H1 (cell line): ENCODE measurements at regions not wholly inside any gene's neighbourhood (a gene's known extent, or its start where the extent isn't known, plus 50 kb on each side); places are given as distances from the start of the nearest gene placed in this dataset.

Source experiments
- CTCF ChIA-PET: fragments of 300-600 bp; sonication (Branson Sonifier 250); formaldehyde crosslinking; loops from one replicate; lab custom pipeline; 2021; ENCODE audit not compliant: partially characterized antibody; lab: Charles Lee
- POLR2A ChIA-PET: fragments of 300-600 bp; sonication (Branson Sonifier 250); formaldehyde crosslinking; loops from one replicate; lab custom pipeline; 2021; ENCODE audit warnings: inconsistent platforms; ENCODE audit not compliant: partially characterized antibody; lab: Charles Lee
- DNase-seq, 2 experiments: peaks; one replicate each; pipeline versions ENCODE4 v3.0.0 to v3.0.0-alpha.2; 2010 to 2022; ENCODE audit warnings: low spot score in 2 of 2, low read depth in 1 of 2, mixed read lengths in 1 of 2
- FAIRE-seq: peaks from 2 replicates; lab custom pipeline; 2011; peaks lifted over from hg19 to GRCh38; lab: Jason Lieb, UNC
- H2AFZ ChIP-seq: 2 replicates; pipeline ENCODE4 v1.8.1; 2012; ENCODE audit warnings: low read length, inconsistent platforms
- H2AK5ac ChIP-seq: 2 replicates; pipeline ENCODE4 v1.6.1; 2013; ENCODE audit warnings: low read depth, low read length
- H2BK120ac ChIP-seq: replicated peaks from 2 replicates; pipeline ENCODE3; 2013; ENCODE audit warnings: low read depth, low read length, inconsistent platforms
- H2BK12ac ChIP-seq: 2 replicates; pipeline ENCODE4 v1.6.1; 2013; ENCODE audit warnings: low read depth, low read length
- H2BK15ac ChIP-seq: 2 replicates; pipeline ENCODE4 v1.6.1; 2013; ENCODE audit warnings: low read length
- H2BK20ac ChIP-seq: 2 replicates; pipeline ENCODE4 v1.6.1; 2013; ENCODE audit warnings: low read length
- H2BK5ac ChIP-seq: 2 replicates; pipeline ENCODE4 v1.6.1; 2013; ENCODE audit warnings: low read depth, low read length
- H3K14ac ChIP-seq: 2 replicates; pipeline ENCODE4 v1.6.1; 2013; ENCODE audit warnings: inconsistent platforms; ENCODE audit not compliant: insufficient read length
- H3K18ac ChIP-seq: 2 replicates; pipeline ENCODE4 v1.6.1; 2013; ENCODE audit warnings: low read length; ENCODE audit errors: extremely low read depth
- H3K23ac ChIP-seq: 2 replicates; pipeline ENCODE4 v1.6.1; 2013; ENCODE audit warnings: inconsistent platforms; ENCODE audit not compliant: insufficient read length
- H3K23me2 ChIP-seq: 2 replicates; pipeline ENCODE4 v1.6.1; 2013; ENCODE audit warnings: low read depth, low read length
- H3K27ac ChIP-seq: 2 replicates; pipeline ENCODE4 v1.6.1; 2011; ENCODE audit warnings: low read depth, low read length, inconsistent platforms
- H3K27me3 ChIP-seq, 4 experiments: replicated peaks in 1 of 4; 1 replicate in 1 of 4; 2 replicates in 3 of 4; pipeline versions ENCODE4 v1.6.1 to v1.8.1; 2011 to 2013; ENCODE audit warnings: low read length in 3 of 4, mild to moderate bottlenecking in 3 of 4, inconsistent platforms in 2 of 4, mixed read lengths in 2 of 4, moderate library complexity in 1 of 4; ENCODE audit not compliant: control insufficient read depth in 3 of 4, insufficient read depth in 3 of 4; ENCODE audit errors: extremely low read depth in 1 of 4
- H3K36me3 ChIP-seq, 4 experiments: 2 replicates each; pipeline versions ENCODE4 v1.6.1 to v1.8.1; 2011 to 2013; ENCODE audit warnings: mild to moderate bottlenecking in 4 of 4, low read length in 3 of 4, moderate library complexity in 2 of 4, control low read depth in 1 of 4, inconsistent platforms in 1 of 4; ENCODE audit not compliant: insufficient read depth in 4 of 4, control insufficient read depth in 2 of 4
- H3K4ac ChIP-seq: replicated peaks from 2 replicates; pipeline ENCODE3; 2013; ENCODE audit warnings: low read length, low read depth, mixed read lengths, inconsistent platforms; ENCODE audit not compliant: insufficient read length
- H3K4me1 ChIP-seq, 4 experiments: replicated peaks in 1 of 4; 1 replicate in 1 of 4; 2 replicates in 3 of 4; pipeline versions ENCODE4 v1.6.1 to v1.8.1; 2011 to 2013; ENCODE audit warnings: low read length in 3 of 4, inconsistent platforms in 2 of 4, mixed read lengths in 1 of 4; ENCODE audit not compliant: insufficient read depth in 4 of 4, control insufficient read depth in 3 of 4
- H3K4me2 ChIP-seq, 2 experiments: 2 replicates each; pipeline versions ENCODE4 v1.6.1 to v1.8.1; 2011 to 2013; ENCODE audit warnings: low read depth in 2 of 2, low read length in 2 of 2, control low read depth in 1 of 2, inconsistent platforms in 1 of 2, mild to moderate bottlenecking in 1 of 2; ENCODE audit not compliant: insufficient read depth in 1 of 2
- H3K4me3 ChIP-seq, 4 experiments: fragments of 200-600, 300-600 bp in 1 of 4; sonication (generic), shearing (Covaris generic), sonication (Bioruptor Twin) in 1 of 4; 2 replicates each; pipeline versions ENCODE4 v1.5.1 to v1.8.1; 2011 to 2016; ENCODE audit warnings: low read length in 4 of 4, low read depth in 3 of 4, control low read depth in 2 of 4, inconsistent platforms in 2 of 4, mild to moderate bottlenecking in 2 of 4, mixed read lengths in 1 of 4, moderate library complexity in 1 of 4; ENCODE audit not compliant: insufficient read depth in 2 of 4; ENCODE audit errors: extremely low read depth in 1 of 4
- H3K56ac ChIP-seq: replicated peaks from 2 replicates; pipeline ENCODE3; 2013; ENCODE audit warnings: low read depth, mild to moderate bottlenecking, mixed read lengths, low read length, inconsistent platforms; ENCODE audit not compliant: insufficient read length
- H3K79me1 ChIP-seq: 2 replicates; pipeline ENCODE4 v1.6.1; 2013; ENCODE audit warnings: low read depth, low read length, control low read depth
- H3K79me2 ChIP-seq, 2 experiments: 2 replicates each; pipeline versions ENCODE4 v1.6.1 to v1.8.1; 2012 to 2013; ENCODE audit warnings: low read length in 2 of 2, mild to moderate bottlenecking in 2 of 2, inconsistent platforms in 1 of 2; ENCODE audit not compliant: insufficient read depth in 2 of 2, control insufficient read depth in 1 of 2
- H3K9ac ChIP-seq, 4 experiments: replicated peaks in 1 of 4; 1 replicate in 1 of 4; 2 replicates in 3 of 4; pipeline versions ENCODE4 v1.6.1 to v1.8.1; 2011 to 2013; ENCODE audit warnings: low read depth in 3 of 4, low read length in 3 of 4, control low read depth in 2 of 4, mild to moderate bottlenecking in 2 of 4, moderate library complexity in 2 of 4, inconsistent platforms in 1 of 4; ENCODE audit errors: extremely low read depth in 1 of 4
- H3K9me3 ChIP-seq, 2 experiments: 2 replicates each; pipeline versions ENCODE4 v1.6.1 to v1.8.1; 2012 to 2013; ENCODE audit warnings: mild to moderate bottlenecking in 2 of 2, moderate library complexity in 2 of 2, control low read depth in 1 of 2, inconsistent platforms in 1 of 2, low read depth in 1 of 2, low read length in 1 of 2, mixed read lengths in 1 of 2; ENCODE audit not compliant: insufficient read depth in 2 of 2
- H4K20me1 ChIP-seq, 2 experiments: replicated peaks in 1 of 2; 2 replicates each; pipeline versions ENCODE3 to v1.8.1; 2011 to 2013; ENCODE audit warnings: inconsistent platforms in 2 of 2, low read length in 2 of 2, mild to moderate bottlenecking in 1 of 2; ENCODE audit not compliant: insufficient read depth in 2 of 2, control insufficient read depth in 1 of 2
- H4K5ac ChIP-seq: 2 replicates; pipeline ENCODE4 v1.6.1; 2013; ENCODE audit warnings: low read length, low read depth, mixed read lengths, inconsistent platforms; ENCODE audit not compliant: insufficient read length
- H4K8ac ChIP-seq: 2 replicates; pipeline ENCODE4 v1.8.0; 2013; ENCODE audit warnings: mild to moderate bottlenecking, moderate library complexity, low read length, inconsistent platforms; ENCODE audit not compliant: insufficient read depth; ENCODE audit errors: extremely low read depth
- H4K91ac ChIP-seq: replicated peaks from 2 replicates; pipeline ENCODE3; 2013; ENCODE audit warnings: low read length, mixed read lengths, inconsistent platforms; ENCODE audit not compliant: insufficient read length
- BCL11A ChIP-seq, 2 experiments: IDR thresholded peaks; one replicate each; pipeline ENCODE4 v1.6.1; 2011; ENCODE audit warnings: low read depth in 2 of 2, low read length in 2 of 2, mild to moderate bottlenecking in 2 of 2
- BRCA1 ChIP-seq: IDR thresholded peaks from 2 replicates; pipeline ENCODE4 v1.6.1; 2012; ENCODE audit warnings: low read depth, low read length, improper control_type of control experiment
- E2F6 ChIP-seq: IDR thresholded peaks from 2 replicates; pipeline ENCODE4 v1.6.1; 2012; ENCODE audit warnings: inconsistent platforms
- GTF2F1 ChIP-seq: IDR thresholded peaks from 2 replicates; pipeline ENCODE4 v1.6.1; 2012; ENCODE audit warnings: low read depth, low read length, improper control_type of control experiment, borderline replicate concordance
- RFX5 ChIP-seq: IDR thresholded peaks from 2 replicates; pipeline ENCODE4 v1.6.1; 2011; ENCODE audit warnings: low read depth, low read length, improper control_type of control experiment, borderline replicate concordance
- SP2 ChIP-seq: IDR thresholded peaks from 2 replicates; pipeline ENCODE4 v1.6.1; 2012; ENCODE audit warnings: mild to moderate bottlenecking, low read length, inconsistent platforms
- SP4 ChIP-seq: IDR thresholded peaks from 2 replicates; pipeline ENCODE4 v1.6.1; 2012; ENCODE audit warnings: low read length, inconsistent platforms
- TCF12 ChIP-seq: IDR thresholded peaks from 2 replicates; pipeline ENCODE4 v1.6.1; 2011; ENCODE audit warnings: low read depth, mild to moderate bottlenecking, low read length
- WGBS, 2 experiments: shearing (Covaris generic) in 1 of 2; methylation state at CpG; one replicate each; pipeline versions ENCODE4 v1.1.6 to v1.1.7; 2013 to 2015; ENCODE audit warnings: low lambda C conversion rate in 2 of 2, mixed read lengths in 2 of 2, inconsistent platforms in 1 of 2, low coverage in 1 of 2, missing lambda C conversion rate in 1 of 2; ENCODE audit not compliant: insufficient replicate concordance in 2 of 2, insufficient coverage in 1 of 2, insufficient read length in 1 of 2; ENCODE audit errors: extremely low coverage in 1 of 2, missing lambda C conversion rate in 1 of 2; 5-methylcytosine and 5-hydroxymethylcytosine counted together

GRCh38 chr21:35943752-35944151 is 116.6 kb downstream of the SETD4 start:
- H3K56ac ChIP-seq, result no peak overlapping the region
- no peak overlapping the region for H3K27ac ChIP-seq
- H2BK20ac ChIP-seq, result no peak overlapping the region
- H3K4me3 ChIP-seq, result no peak overlapping the region
- no peak overlapping the region for H2BK120ac ChIP-seq
- DNase-seq, result no peak
- H3K79me1 ChIP-seq, result no peaks in the 10 kb centered on the region
- no peak for FAIRE-seq
- H2BK5ac ChIP-seq, result no peak overlapping the region
- ChIA-PET CTCF (interaction anchor here (1.3 to 1.5 kb wide), 3 partner anchors 15 to 43 kb away, joined by 3 to 4 read pairs (median 3); no protein-coding TSS in a partner anchor), POLR2A (no interaction called here)
- H3K79me2 ChIP-seq, result no peaks in the 10 kb centered on the region
- H3K14ac ChIP-seq, result no peak overlapping the region
- H3K27me3 ChIP-seq, result no peaks in the 10 kb centered on the region
- peaks cover 0 to 3% (median 0%) of the 10 kb centered on the region in 4 experiments; a peak in 1 of 7 replicates for H3K4me1 ChIP-seq
- H3K9ac ChIP-seq, result no peak overlapping the region
- H4K8ac ChIP-seq, result no peak overlapping the region
- H3K23ac ChIP-seq, result no peak overlapping the region
- H2AFZ ChIP-seq, result no peak overlapping the region
- no peak overlapping the region for H4K5ac ChIP-seq
- no peak overlapping the region for H2AK5ac ChIP-seq
- H3K18ac ChIP-seq, result no peak overlapping the region
- H3K23me2 ChIP-seq, result peaks cover 6% of the 10 kb centered on the region
- no peak overlapping the region for H3K4me2 ChIP-seq
- no peak overlapping the region for H2BK15ac ChIP-seq
- WGBS, 2 experiments, result 96% methylated on average over 3 of the region's 3 CpGs; no CpG with 5 or more reads in 1 of the 2 experiments
- no peaks in the 10 kb centered on the region for H3K9me3 ChIP-seq
- H3K4ac ChIP-seq, result no peak overlapping the region
- no peak overlapping the region for H2BK12ac ChIP-seq
- H4K91ac ChIP-seq, result no peak overlapping the region
- peaks cover 0 to 1% of the 10 kb centered on the region in 2 experiments for H4K20me1 ChIP-seq
- TF ChIP-seq BRCA1 (no peak), RFX5 (no peak), TCF12 (no peak), GTF2F1 (no peak), SP2 (no peak), E2F6 (no peak), SP4 (no peak), BCL11A (IDR thresholded peaks at IDR 0.05; ENCODE audit: low read depth in 2 of 2, low read length in 2 of 2) (no peak)
- H3K36me3 ChIP-seq, result no peaks in the 10 kb centered on the region
